ENCODE measurements at regions not wholly inside any gene's neighbourhood (a gene's known extent, or its start where the extent isn't known, plus 50 kb on each side); places are given as distances from the start of the nearest gene placed in this dataset.
"Not testable (repeated sequence)": the region's sequence is repeated elsewhere in the genome, so short reads cannot be mapped to it uniquely, and the experiment has no call there.

- DNase-seq (ENCODE audit: low read depth in 2 of 3, low spot score in 2 of 3): no peak
Measured at GRCh38 chr7:121621937-121622336, 225.8 kb upstream of the FAM3C start.

- no peak for DNase-seq (ENCODE audit: low read depth in 2 of 3, low spot score in 2 of 3)
Measured at GRCh38 chr7:121620953-121621606, 225.0 kb upstream of the FAM3C start.

- DNase-seq (ENCODE audit: low read depth in 2 of 3, low spot score in 2 of 3): no peak
Measured at GRCh38 chr7:121620206-121620605, 224.1 kb upstream of the FAM3C start.

- DNase-seq (ENCODE audit: low read depth in 2 of 3, low spot score in 2 of 3): no peak
Measured at GRCh38 chr7:121618182-121618581, 222.1 kb upstream of the FAM3C start.

- DNase-seq (ENCODE audit: low read depth in 2 of 3, low spot score in 2 of 3): no peak
Measured at GRCh38 chr7:121610243-121610642, 214.1 kb upstream of the FAM3C start.

GRCh38 chr7:121609208-121609607 is 213.1 kb upstream of the FAM3C start:
- DNase-seq (ENCODE audit: low read depth in 2 of 3, low spot score in 2 of 3): no peak

GRCh38 chr7:121608785-121609184 is 212.7 kb upstream of the FAM3C start:
- no peak for DNase-seq (ENCODE audit: low read depth in 2 of 3, low spot score in 2 of 3)

GRCh38 chr7:121608183-121608582 is 212.1 kb upstream of the FAM3C start:
- DNase-seq (ENCODE audit: low read depth in 2 of 3, low spot score in 2 of 3): not testable (repeated sequence)

GRCh38 chr7:121605317-121605680 is 209.2 kb upstream of the FAM3C start:
- DNase-seq (ENCODE audit: low read depth in 2 of 3, low spot score in 2 of 3): no peak

GRCh38 chr7:121604627-121605316 is 208.7 kb upstream of the FAM3C start:
- DNase-seq (ENCODE audit: low read depth in 2 of 3, low spot score in 2 of 3): no peak

GRCh38 chr7:121603886-121604285 is 207.8 kb upstream of the FAM3C start:
- no peak for DNase-seq (ENCODE audit: low read depth in 2 of 3, low spot score in 2 of 3)

- no peak for DNase-seq (ENCODE audit: low read depth in 2 of 3, low spot score in 2 of 3)
Measured at GRCh38 chr7:121599887-121600286, 203.8 kb upstream of the FAM3C start.

GRCh38 chr7:121595758-121596696 is 199.9 kb upstream of the FAM3C start:
- no peak for DNase-seq (ENCODE audit: low read depth in 2 of 3, low spot score in 2 of 3)

- DNase-seq (ENCODE audit: low read depth in 2 of 3, low spot score in 2 of 3): no peak
Measured at GRCh38 chr7:121591926-121592325, 195.8 kb upstream of the FAM3C start.

GRCh38 chr7:121587435-121587834 is 191.3 kb upstream of the FAM3C start:
- DNase-seq (ENCODE audit: low read depth in 2 of 3, low spot score in 2 of 3): no peak

GRCh38 chr7:121582258-121582657 is 186.2 kb upstream of the FAM3C start:
- no peak for DNase-seq (ENCODE audit: low read depth in 2 of 3, low spot score in 2 of 3)

- DNase-seq (ENCODE audit: low read depth in 2 of 3, low spot score in 2 of 3): no peak
Measured at GRCh38 chr7:121579639-121580038, 183.5 kb upstream of the FAM3C start.

GRCh38 chr7:121578669-121579068 is 182.6 kb upstream of the FAM3C start:
- no peak for DNase-seq (ENCODE audit: low read depth in 2 of 3, low spot score in 2 of 3)

- no peak for DNase-seq (ENCODE audit: low read depth in 2 of 3, low spot score in 2 of 3)
Measured at GRCh38 chr7:121576148-121576917, 180.2 kb upstream of the FAM3C start.

GRCh38 chr7:121575194-121575765 is 179.2 kb upstream of the FAM3C start:
- no peak for DNase-seq (ENCODE audit: low read depth in 2 of 3, low spot score in 2 of 3)

- no peak for DNase-seq (ENCODE audit: low read depth in 2 of 3, low spot score in 2 of 3)
Measured at GRCh38 chr7:121574109-121574508, 178.0 kb upstream of the FAM3C start.

Measured in activated CD8-positive, alpha-beta memory T cell treated with anti-CD3 and anti-CD28 coated beads for 48 hours (primary cell).